ENCODE measurements at regions not wholly inside any gene's neighbourhood (a gene's known extent, or its start where the extent isn't known, plus 50 kb on each side); places are given as distances from the start of the nearest gene placed in this dataset.

DNA sequence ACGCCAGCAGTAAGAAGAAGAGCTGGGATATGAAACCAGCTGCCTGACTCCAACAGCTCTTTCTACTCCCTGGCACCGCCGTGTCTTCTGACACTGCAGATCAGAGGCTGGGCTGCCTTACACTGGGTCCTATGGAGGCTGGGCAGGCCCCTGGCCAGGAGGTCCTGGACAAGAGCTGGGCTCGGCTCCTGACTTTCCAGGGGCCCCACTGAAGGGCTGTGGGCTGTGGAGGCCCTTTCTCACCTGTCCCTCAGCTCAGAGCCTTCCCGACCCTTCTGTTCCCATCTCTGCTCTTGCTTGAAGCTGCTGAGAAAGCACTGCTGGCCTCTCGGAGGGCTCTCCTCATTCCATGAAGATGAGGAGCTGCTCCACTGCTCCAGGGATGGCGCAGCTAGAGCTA lies 85.9 kb upstream of the UNC5B start:
- DNase-seq (ENCODE audit: low read depth, low spot score): no peak
- H3K4me3 ChIP-seq (ENCODE audit: low read length): no peak overlapping the region

DNA sequence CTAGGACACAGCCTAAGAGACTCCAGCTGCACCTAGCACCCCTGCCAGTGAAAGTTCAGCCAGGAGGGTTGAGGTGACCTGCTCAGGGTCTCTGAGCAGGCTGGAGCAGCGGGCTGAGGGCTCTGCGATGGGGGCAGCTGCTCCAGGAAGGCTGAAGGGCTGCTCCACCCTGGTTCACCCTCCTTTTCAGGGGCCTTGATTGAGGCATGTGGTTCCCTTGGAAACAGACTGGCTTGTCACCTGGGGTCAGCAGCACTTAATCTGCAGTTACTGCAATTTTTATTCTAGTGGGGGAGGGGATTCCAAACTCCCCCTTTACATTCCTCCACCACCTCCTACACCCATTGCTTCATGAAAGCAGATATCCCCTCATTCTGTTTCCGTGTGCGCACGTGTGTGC lies 85.3 kb upstream of the UNC5B start:
- no peak overlapping the region for H3K4me3 ChIP-seq (ENCODE audit: low read length)
- no peak for DNase-seq (ENCODE audit: low read depth, low spot score)

DNA sequence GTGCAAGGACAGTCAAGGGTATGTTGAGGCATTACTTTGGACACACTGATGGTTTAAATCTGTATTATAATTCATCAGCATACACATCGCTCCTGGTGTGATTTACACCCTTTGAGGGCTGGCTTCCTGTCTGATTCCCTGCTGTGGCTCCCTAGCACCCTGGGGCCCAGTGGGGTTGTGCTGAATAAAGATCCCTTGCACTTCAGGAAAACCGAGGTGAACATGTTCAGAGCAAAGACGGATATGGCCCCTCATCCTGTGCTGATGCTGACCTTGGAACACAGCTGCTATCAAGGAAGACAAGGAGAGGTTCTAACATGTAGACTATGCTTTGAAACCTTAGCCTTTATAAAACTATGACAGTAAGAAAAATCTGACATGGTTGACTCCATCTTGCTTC lies 84.6 kb upstream of the UNC5B start:
- DNase-seq (ENCODE audit: low read depth, low spot score): no peak
- H3K4me3 ChIP-seq (ENCODE audit: low read length): no peak overlapping the region

DNA sequence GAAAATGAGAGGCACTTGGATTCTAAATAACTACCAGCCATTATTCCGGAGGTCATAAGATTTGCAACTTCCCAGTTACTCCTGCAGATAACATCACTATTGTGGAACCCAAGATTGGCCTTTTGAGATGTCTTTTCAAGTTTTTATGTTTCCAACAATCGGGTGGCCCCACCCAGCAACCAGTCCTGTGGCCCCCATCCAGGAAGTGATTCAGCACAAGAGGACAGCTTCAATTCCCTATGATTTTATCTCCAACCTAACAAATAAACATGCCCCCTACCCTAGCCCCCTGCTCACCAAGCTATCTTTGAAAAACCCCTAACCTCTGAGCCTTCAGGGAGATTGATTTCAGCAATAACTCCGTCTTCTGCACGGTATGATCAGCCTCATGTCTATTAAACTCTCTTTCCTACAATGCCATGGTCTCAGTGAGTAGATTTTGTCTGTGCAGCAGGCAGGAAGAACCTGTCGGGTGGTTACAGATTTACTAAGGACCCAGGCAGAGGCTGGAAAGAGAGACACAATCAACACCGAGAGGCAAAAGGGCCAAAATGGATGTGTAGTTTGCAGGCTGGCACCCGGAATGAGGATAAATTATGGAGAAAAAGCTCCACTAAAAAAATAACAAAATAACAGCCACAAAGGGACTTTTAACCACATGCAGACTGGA lies 83.9 kb upstream of the UNC5B start:
- DNase-seq (ENCODE audit: low read depth, low spot score): no peak

DNA sequence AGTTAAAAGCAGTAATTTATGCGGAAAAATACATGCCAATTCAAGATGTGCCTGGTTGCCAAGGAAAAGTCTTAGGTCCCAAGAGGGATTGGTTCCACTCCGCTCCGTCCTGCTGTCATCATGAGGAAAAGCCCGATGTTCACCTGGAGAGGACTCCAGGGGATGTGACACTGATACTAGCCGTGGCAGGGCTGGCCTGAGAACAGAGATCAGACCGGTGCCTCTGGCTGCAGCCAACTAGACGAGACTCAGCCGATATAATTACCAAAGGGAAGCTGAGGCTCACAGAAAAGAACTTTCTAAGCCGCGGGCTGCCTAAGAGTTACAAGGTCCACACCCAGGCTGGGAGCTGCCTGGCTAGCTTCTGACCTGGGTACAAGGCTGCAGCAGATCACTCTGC lies 81.3 kb upstream of the UNC5B start:
- H3K4me3 ChIP-seq (ENCODE audit: low read length): no peak overlapping the region
- DNase-seq (ENCODE audit: low read depth, low spot score): no peak

More for the DNA sequence above, 83.9 kb upstream of the UNC5B start:
- no peak overlapping the region for H3K4me3 ChIP-seq (ENCODE audit: low read length)

DNA sequence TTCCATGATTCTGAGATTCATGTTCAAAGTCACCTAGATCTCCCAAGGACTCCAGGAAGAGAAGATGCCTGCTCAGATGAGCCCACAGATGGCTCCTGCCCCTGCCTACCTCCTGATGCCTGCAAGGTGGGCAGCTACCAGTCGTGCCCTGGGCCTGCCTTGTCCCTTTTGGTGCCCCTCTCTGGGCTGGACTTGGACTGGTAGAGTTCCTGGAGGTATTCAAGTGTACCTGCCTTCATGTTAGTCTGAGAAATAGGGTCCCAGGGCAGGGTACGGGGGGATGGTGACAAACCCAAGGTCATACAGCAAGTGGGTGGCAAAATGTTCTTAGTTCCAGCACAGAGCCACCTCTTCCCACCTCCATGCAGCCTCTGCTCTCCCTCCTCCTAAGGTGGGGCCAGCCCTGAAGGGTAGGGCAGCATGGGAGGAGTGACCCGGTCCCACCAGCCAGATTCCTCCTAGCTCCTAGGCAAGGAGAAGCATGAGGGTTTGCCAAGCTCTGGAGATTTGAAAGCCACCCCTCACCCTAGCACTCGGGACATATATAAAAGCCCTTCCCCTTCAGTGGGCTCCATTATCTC lies 80.8 kb upstream of the UNC5B start:
- H3K4me3 ChIP-seq (ENCODE audit: low read length): no peak overlapping the region
- no peak for DNase-seq (ENCODE audit: low read depth, low spot score)

DNA sequence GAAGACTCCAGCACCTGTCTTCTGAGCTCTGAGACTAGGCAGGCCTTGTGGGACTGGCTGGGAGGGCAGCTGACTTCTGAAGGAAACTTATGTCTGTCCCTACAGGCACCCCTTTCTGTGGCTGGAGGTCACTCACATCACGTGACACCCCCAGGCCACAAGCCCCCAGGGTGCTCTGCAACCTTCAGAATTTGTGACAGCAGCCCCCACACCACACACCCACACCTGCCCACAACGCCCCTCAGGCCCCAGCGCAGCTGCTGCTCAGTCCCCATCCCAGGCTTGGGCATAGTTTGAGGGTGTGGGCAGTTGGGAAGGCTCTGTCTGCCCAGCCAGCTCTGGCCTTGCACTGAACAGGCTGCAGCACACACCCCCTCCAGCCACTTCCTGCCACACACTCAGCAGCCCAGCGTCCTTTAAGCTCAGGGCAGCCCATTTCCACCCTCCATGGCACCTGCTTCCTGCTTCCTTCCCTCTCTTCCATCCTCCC lies 80.0 kb upstream of the UNC5B start:
- no peak overlapping the region for H3K4me3 ChIP-seq (ENCODE audit: low read length)
- no peak for DNase-seq (ENCODE audit: low read depth, low spot score)

DNA sequence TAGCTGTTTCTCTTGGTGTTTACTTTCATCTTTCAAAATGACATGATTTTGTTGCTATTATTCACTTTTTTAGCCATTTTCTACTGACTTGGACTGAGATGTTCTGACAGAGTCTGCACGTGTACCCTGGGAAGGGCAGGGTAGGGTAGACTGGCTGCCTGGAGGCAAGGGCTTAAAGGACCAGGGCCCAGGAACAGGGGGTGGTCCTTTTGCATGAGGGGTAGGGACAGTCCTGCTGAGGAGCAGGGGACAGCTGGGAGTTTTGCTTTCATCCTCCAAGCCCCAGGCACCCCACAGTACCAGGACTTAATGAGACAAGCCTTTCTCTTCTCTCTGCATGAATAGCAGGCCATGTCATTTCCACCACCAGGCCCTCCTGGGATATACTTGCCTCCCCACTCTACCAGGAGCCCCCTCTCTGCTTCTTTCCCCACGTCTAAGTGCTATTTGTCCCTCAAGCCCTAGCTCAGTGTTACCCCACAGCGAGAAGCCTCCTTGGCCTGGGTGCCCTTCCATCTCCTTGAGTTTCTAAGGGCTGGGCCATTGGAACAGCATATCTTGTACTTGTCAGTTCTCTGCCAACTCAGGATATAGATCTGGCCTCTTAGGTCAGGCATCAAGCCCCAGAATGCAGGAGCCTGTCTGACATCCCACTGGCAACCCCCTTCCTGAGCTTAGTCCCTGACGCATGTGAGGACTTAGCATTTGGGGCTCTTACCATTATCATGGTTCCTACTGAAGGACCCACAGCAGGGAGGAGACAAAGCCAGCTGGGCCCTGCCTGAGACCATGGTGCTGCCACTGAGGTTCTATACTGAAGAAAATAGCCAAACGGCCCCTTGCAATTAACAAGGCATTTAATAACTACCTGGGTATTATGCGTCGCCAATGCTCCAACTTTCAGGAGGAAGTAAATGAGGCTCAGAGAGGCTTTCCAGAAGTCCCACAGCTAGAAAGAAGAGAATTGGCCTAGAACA lies 78.4 kb upstream of the UNC5B start:
- no peak overlapping the region for H3K4me3 ChIP-seq (ENCODE audit: low read length)
- no peak for DNase-seq (ENCODE audit: low read depth, low spot score)

DNA sequence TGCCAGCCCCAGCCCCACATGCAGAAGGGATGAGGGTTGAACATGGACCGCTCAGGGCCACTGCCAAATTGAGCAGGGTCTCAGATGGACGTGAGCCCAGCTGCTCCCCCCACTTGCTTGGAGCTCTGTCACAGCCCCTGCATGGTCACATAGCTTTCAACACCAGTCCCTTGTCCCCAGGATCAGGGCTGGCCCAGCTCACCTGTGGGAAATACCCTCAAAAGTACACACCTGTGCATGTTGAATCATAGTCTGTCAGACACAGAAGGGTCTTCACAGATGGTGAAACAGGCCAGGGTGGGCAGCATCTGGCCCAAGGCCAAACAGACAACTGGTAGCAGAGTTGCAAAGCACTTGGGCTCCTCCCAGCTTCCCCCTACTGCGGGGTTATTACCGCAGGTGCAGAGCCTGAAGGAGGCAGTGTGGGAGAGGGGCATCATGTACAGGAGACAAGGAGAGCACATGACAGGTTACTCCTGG lies 77.6 kb upstream of the UNC5B start:
- DNase-seq (ENCODE audit: low read depth, low spot score): no peak
- no peak overlapping the region for H3K4me3 ChIP-seq (ENCODE audit: low read length)

DNA sequence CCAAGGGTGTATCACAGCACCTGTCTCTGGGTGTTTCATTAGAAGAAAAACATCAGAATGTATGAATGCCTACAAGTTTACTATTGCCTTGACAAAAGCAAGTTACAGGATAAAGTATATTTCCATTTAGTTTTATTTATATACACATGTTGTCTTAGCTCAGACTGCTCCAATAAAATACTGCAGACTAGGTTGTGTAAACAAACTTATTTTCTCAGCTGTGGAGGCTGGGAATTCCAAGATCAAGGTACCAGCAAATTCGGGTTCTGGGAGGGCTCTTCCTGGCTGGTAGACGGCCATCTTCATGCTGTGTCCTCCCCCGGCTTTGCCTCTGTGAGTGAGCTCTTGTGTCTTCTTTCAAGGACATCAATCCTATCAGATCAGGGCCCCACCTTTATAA lies 77.1 kb upstream of the UNC5B start:
- no peak overlapping the region for H3K4me3 ChIP-seq (ENCODE audit: low read length)

DNA sequence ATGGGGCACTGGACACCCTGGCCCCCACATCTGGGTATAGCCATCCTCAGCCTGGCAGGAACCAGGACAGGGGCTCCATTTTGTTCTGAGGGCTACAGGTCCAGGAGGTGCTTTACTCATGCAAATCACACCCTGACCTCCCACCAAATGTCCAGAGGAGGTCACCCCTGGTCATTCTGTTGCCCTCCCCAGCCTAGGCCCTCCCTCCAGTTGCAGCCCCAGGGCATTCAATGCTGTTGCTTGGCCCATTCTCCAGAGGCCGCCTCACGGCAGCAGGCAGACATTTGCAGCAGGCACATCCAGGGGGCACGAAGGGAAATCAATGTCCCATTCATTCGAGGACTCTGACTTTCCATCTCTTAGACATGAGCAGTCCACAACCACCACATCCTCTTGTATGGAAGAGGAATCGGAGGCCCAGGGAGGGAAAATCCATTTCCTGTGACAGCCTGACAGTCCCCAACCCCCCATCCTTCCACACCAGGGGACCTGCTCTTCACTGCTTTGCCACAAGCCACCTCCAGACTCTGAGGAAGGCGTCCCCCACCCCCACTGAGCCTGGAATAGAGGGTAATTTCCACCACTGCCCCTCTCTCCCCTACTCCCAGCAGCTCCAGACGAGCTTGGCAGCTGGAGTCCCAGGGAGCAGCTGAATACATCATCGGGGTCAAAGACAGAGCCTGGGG lies 76.2 kb upstream of the UNC5B start:
- H3K4me3 ChIP-seq (ENCODE audit: low read length): no peak overlapping the region
- DNase-seq (ENCODE audit: low read depth, low spot score): no peak

More for the DNA sequence above, 77.1 kb upstream of the UNC5B start:
- DNase-seq (ENCODE audit: low read depth, low spot score): no peak

DNA sequence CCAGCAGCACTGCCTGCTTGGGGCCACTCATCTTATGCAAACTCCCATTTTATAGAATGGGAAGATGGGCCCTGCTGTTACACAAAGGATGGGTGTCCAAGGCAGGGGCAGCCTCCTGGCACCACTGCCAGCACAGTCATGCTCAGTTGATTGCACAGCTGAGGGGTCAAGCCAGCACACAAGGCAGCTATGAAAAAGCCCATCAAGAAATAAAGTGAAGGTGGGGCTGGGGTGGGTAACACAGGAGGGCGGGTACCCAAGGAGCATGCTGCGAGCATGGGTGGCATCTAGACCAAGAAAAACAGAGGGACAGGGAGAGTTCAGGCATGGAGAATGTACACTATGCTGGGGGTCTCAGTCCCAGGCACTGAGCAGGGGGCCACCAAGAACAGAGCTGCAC lies 74.7 kb upstream of the UNC5B start:
- DNase-seq (ENCODE audit: low read depth, low spot score): no peak
- no peak overlapping the region for H3K4me3 ChIP-seq (ENCODE audit: low read length)

DNA sequence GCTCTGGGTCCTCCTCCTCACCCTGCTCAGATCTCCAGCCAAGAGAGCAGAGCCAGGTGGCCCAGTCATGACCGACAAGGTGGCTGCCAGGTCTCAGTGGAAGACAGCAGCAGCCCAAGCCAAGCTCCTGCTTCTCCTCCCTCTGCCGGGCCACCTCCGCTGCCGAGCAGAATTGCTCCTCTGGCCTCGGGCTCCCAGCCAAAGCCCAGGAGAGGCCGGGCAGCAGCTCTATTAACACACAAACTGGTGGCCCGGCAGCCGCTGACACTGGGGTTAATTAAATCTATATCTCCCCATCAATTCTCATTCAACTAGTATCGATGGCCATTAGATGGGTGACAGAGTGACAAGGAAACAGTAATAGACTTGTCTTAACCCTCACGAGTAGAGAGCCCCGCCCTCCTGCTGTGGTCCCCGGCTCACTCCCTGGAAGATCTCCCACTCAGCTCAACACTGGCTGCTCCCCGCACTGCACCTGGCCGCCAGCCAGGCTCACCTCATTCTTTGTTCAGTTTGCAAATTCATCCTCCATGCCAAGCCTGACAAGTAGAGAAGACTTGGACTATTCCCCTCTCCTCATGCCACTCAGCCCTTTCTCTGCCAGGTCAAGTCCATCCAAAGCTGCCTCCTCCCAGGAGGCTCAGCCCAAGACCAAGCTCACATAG lies 74.1 kb upstream of the UNC5B start:
- no peak for DNase-seq (ENCODE audit: low read depth, low spot score)
- no peak overlapping the region for H3K4me3 ChIP-seq (ENCODE audit: low read length)

DNA sequence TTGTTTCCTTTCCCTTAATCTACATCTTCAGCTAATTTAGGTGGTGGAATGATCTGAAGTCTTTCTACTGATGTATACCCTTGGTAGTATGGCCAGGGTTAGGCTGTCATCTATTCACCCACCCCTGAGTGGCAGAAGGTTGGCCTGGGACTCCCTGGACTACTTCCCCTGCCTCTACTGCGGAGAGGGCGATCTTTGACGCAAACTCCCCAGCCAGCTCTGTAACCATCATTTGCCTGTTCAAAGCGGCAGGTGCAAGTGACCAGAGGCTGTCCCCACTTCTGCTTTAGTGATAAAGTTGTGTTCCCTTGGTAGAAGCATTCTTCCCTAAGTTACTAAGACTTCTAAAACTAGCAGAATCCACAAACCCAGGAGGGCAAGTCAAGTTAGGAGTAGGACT lies 70.8 kb upstream of the UNC5B start:
- H3K4me3 ChIP-seq (ENCODE audit: low read length): no peak overlapping the region
- DNase-seq (ENCODE audit: low read depth, low spot score): no peak

DNA sequence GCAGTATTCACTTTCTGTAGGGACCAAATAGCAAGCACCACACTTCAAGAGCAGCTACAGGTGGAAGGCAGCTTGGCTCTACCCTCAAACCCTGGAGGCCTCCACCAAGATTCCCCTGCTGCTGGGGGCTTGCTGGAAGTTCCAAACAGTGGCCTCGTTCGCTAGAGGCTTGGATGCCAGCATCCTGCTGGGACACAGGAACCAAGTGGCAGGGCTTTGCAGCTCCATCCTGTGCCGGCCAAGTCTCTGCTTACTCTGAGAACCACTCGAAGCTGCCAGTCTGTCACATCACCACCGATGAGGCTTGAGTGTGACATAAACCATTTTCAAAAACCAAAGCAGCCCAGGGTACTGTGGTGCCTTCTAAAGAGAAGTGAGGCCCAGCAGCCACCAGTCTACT lies 69.2 kb upstream of the UNC5B start:
- DNase-seq (ENCODE audit: low read depth, low spot score): no peak
- H3K4me3 ChIP-seq (ENCODE audit: low read length): no peak overlapping the region

DNA sequence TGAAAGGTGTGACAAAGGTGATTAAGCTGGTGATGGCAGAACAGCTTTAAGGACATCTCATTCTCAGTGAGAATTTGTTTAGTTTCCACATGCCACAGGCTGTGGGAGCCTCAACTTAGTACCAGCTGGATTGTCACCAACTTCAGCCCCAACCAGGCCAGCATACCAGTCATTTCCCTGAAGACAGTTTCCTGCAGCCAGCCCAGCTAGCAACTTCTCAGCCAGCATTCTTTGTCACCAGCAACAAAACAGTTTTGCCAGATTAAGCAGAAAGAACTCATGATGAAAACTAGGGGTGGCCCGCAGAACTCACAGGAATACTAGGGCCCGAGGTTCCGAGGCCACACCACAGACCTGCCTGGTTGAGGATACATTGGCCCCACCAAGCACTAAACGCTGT lies 68.8 kb upstream of the UNC5B start:
- no peak overlapping the region for H3K4me3 ChIP-seq (ENCODE audit: low read length)
- no peak for DNase-seq (ENCODE audit: low read depth, low spot score)

DNA sequence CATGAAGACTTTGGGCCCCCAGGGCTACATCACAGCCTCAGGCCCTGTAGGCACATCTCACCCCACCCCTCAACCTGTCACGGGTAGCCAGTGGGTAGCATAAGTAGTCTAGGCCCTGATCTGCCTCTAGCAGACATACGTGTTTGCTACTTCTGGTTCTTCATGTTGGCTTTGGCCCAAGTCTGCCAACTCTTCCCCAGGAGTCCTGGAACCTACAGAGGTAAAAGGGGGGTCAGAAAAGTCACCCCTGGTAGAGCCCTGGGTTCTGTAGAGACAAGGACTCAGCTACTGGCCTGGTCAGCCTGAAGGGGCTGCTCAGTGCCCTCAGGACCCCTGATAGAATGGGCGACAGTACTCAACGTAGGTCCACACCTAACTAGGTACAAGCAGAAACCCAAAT lies 67.5 kb upstream of the UNC5B start:
- no peak for DNase-seq (ENCODE audit: low read depth, low spot score)
- no peak overlapping the region for H3K4me3 ChIP-seq (ENCODE audit: low read length)

DNA sequence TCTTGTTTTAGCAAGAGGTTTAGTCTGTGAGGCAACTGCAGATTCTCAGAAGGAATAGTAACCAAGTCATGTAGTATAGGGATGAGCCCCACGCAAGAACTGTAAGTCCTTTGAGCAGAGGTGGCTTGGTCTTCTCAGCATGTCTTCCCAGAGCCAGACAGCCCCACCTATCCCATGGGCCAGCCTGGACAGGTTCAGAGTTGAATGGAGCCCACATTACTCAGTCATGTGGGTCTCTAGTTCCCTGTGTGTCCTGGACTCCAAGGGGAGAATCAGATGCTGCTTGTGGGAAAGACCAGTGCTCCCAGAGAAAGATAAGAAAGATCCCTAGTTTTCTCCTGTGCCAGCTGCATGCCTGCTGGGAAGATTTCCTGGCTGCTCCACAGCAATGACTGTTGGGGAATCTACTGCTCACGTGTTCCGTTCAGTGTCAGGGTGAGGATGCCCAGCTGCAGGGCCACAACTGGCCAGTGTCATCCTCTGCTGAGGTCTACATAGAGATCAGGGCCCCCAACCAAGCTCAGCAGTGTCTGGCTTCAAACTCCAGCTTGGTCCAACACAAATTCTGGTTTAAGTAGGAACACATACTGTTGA lies 66.9 kb upstream of the UNC5B start:
- H3K4me3 ChIP-seq (ENCODE audit: low read length): no peak overlapping the region
- no peak for DNase-seq (ENCODE audit: low read depth, low spot score)

DNA sequence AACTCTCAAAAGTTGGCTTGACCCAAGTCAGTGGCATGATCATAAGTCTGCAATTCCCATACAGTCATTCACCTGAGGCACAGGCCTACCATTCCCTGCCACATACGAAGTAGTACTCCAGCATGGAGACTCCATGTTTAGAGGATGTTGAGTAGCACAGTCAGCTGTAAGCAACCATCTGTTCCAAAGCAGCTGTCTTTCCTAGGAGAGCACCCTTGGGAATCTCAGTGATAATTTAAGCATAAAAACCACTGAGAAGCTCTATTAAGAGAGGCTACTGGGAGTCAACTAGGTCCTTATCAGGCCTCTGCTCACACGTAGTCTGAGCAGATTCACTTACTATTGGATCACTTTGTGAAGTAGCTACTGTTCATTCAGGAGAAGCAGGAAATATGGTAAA lies 61.6 kb upstream of the UNC5B start:
- no peak for DNase-seq (ENCODE audit: low read depth, low spot score)
- H3K4me3 ChIP-seq (ENCODE audit: low read length): no peak overlapping the region

Data from Jurkat, Clone E6-1 (cell line).